Tibial artery (tissue), 4 donors: ENCODE measurements at regions not wholly inside any gene's neighbourhood (a gene's known extent, or its start where the extent isn't known, plus 50 kb on each side); places are given as distances from the start of the nearest gene placed in this dataset.

ENCODE experiments used
- DNase-seq, 2 donors: peaks; one replicate each; pipeline ENCODE4 v3.0.0-alpha.2; 2019
- H3K27ac ChIP-seq, 2 donors: fragments of 200-600 bp; sonication (generic) in 1 of 2; 1 replicate in 1 of 2; 2 replicates in 1 of 2; pipeline ENCODE4 v1.5.1; 2018 to 2019; ENCODE audit warnings: mild to moderate bottlenecking in 1 of 2
- H3K27me3 ChIP-seq, 2 donors: fragments of 200-600 bp; sonication (generic) in 1 of 2; one replicate each; pipeline versions ENCODE4 v1.5.1 to v1.6.0; 2016 to 2019
- H3K36me3 ChIP-seq, 3 donors: fragments of 200-600 bp; sonication (generic) in 2 of 3; one replicate each; pipeline ENCODE4 v1.5.1; 2016 to 2019; ENCODE audit warnings: mild to moderate bottlenecking in 2 of 3
- H3K4me1 ChIP-seq, 4 donors: fragments of 200-600 bp; sonication (generic) in 2 of 4; 1 replicate in 3 of 4; 2 replicates in 1 of 4; pipeline ENCODE4 v1.5.1; 2016 to 2019
- H3K4me3 ChIP-seq, 2 donors: fragments of 200-600 bp; sonication (generic) in 1 of 2; 1 replicate in 1 of 2; 2 replicates in 1 of 2; pipeline ENCODE4 v1.5.1; 2018 to 2019; ENCODE audit warnings: mild to moderate bottlenecking in 2 of 2
- H3K9me3 ChIP-seq, 3 donors: fragments of 200-600 bp; sonication (generic) in 1 of 3; one replicate each; pipeline ENCODE4 v1.5.1; 2016 to 2019
- CTCF ChIP-seq, 2 experiments: fragments of 200-600 bp in 1 of 2; fragments of 450-650 bp in 1 of 2; IDR thresholded peaks; one replicate each; pipeline ENCODE4 v1.5.1; 2017 to 2019; ENCODE audit warnings: antibody characterized with exemption in 2 of 2, mild to moderate bottlenecking in 1 of 2, moderate library complexity in 1 of 2
- intact Hi-C: fragments of 100-400 bp; cut with DNase I; formaldehyde crosslinking; loops from one replicate; pipeline ENCODE4 v1.15.0; 2023; ENCODE audit warnings: low total_unique reads

GRCh38 chr5:96065685-96066385 lies 104.2 kb upstream of the ELL2 start:
- Histone ChIP-seq H3K4me1 (peaks cover 0 to 23% (median 9%) of the 10 kb centered on the region in 4 donors), H3K27me3 (no peaks in the 10 kb centered on the region), H3K4me3 (no peak overlapping the region), H3K36me3 (no peaks in the 10 kb centered on the region), H3K9me3 (no peaks in the 10 kb centered on the region), H3K27ac (no peak overlapping the region)
- intact Hi-C loops: no loop called here
- no peak for TF ChIP-seq CTCF (IDR thresholded peaks at IDR 0.05)
- DNase-seq: no peak

- Histone ChIP-seq H3K4me1 (peaks cover 0 to 23% (median 9%) of the 10 kb centered on the region in 4 donors), H3K9me3 (no peaks in the 10 kb centered on the region), H3K27me3 (no peaks in the 10 kb centered on the region), H3K4me3 (no peak overlapping the region), H3K36me3 (no peaks in the 10 kb centered on the region), H3K27ac (no peak overlapping the region)
- no peak for TF ChIP-seq CTCF (IDR thresholded peaks at IDR 0.05)
- intact Hi-C loops: no loop called here
- DNase-seq: no peak
Measured at GRCh38 chr5:96064877-96065276, 103.2 kb upstream of the ELL2 start.

GRCh38 chr5:96062836-96063235 lies 101.2 kb upstream of the ELL2 start:
- intact Hi-C loops: no loop called here
- no peak overlapping the region for H3K4me3 ChIP-seq
- no peaks in the 10 kb centered on the region for H3K9me3 ChIP-seq
- no peak for DNase-seq
- no peak for TF ChIP-seq CTCF (IDR thresholded peaks at IDR 0.05)
- H3K27me3 ChIP-seq: no peaks in the 10 kb centered on the region
- H3K36me3 ChIP-seq: no peaks in the 10 kb centered on the region
- peaks cover 0 to 17% (median 5%) of the 10 kb centered on the region in 4 donors for H3K4me1 ChIP-seq
- H3K27ac ChIP-seq: no peak overlapping the region

- H3K4me3 ChIP-seq: no peak overlapping the region
- no peaks in the 10 kb centered on the region for H3K36me3 ChIP-seq
- no peak overlapping the region for H3K27ac ChIP-seq
- H3K9me3 ChIP-seq: no peaks in the 10 kb centered on the region
- no peak for DNase-seq
- TF ChIP-seq CTCF (IDR thresholded peaks at IDR 0.05): no peak
- intact Hi-C loops: no loop called here
- H3K27me3 ChIP-seq: no peaks in the 10 kb centered on the region
- H3K4me1 ChIP-seq: peaks cover 0 to 36% (median 13%) of the 10 kb centered on the region in 4 donors
Measured at GRCh38 chr5:96058084-96058483, 96.4 kb upstream of the ELL2 start.

- Histone ChIP-seq H3K27ac (peak overlapping the region; percentile 50 to 65), H3K4me1 (peaks cover 0 to 69% (median 31%) of the 10 kb centered on the region in 4 donors), H3K9me3 (no peaks in the 10 kb centered on the region), H3K27me3 (no peaks in the 10 kb centered on the region), H3K36me3 (no peaks in the 10 kb centered on the region), H3K4me3 (no peak overlapping the region)
- DNase-seq: no peak
- intact Hi-C loops: no loop called here
- TF ChIP-seq CTCF (IDR thresholded peaks at IDR 0.05): no peak
Measured at GRCh38 chr5:96054311-96055030, 92.8 kb upstream of the ELL2 start.
